B cell (primary cell): ENCODE measurements at regions not wholly inside any gene's neighbourhood (a gene's known extent, or its start where the extent isn't known, plus 50 kb on each side); places are given as distances from the start of the nearest gene placed in this dataset.

Experiments used
- ATAC-seq: fragments of 200-7000 bp; cut with Tn5 transposase; one replicate; pipeline ENCODE4 v1.10.0; 2021; ENCODE audit warnings: low read depth, mild to moderate bottlenecking, moderate number of reproducible peaks, moderate library complexity
- CTCF ChIA-PET: fragments of 350-600 bp; sonication (Branson Sonifier 250); formaldehyde crosslinking; loops from one replicate; lab custom pipeline; 2021; ENCODE audit warnings: antibody characterized with exemption, inconsistent platforms; lab: Charles Lee
- POLR2A ChIA-PET: fragments of 350-600 bp; sonication (Branson Sonifier 250); formaldehyde crosslinking; loops from one replicate; lab custom pipeline; 2021; ENCODE audit warnings: antibody characterized with exemption; lab: Charles Lee
- DNase-seq: peaks from one replicate; pipeline ENCODE4 v3.0.0; 2013
- H2AFZ ChIP-seq: 2 replicates; pipeline ENCODE4 v1.6.1; 2012; ENCODE audit warnings: mild to moderate bottlenecking, low read depth, low read length; ENCODE audit not compliant: insufficient read depth, poor library complexity, severe bottlenecking
- H3K27ac ChIP-seq, 2 donors: 1 replicate in 1 of 2; 2 replicates in 1 of 2; pipeline ENCODE4 v1.5.1; 2012 to 2013; ENCODE audit warnings: low read length in 2 of 2, mild to moderate bottlenecking in 2 of 2, moderate library complexity in 1 of 2
- H3K27me3 ChIP-seq, 4 experiments: fragments of 200-600 bp in 1 of 4; sonication (generic) in 1 of 4; replicated peaks in 1 of 4; 1 replicate in 2 of 4; 2 replicates in 2 of 4; pipeline versions ENCODE4 v1.6.1 to v1.7.0; 2013 to 2016; ENCODE audit warnings: low read length in 3 of 4, mild to moderate bottlenecking in 2 of 4, mixed read lengths in 1 of 4, moderate library complexity in 1 of 4; ENCODE audit not compliant: insufficient read depth in 4 of 4, control insufficient read depth in 3 of 4; ENCODE audit errors: control extremely low read depth in 1 of 4
- H3K36me3 ChIP-seq, 2 experiments: replicated peaks in 1 of 2; 1 replicate in 1 of 2; 2 replicates in 1 of 2; pipeline versions ENCODE4 v1.6.1 to v1.7.1; 2013; ENCODE audit warnings: low read length in 1 of 2; ENCODE audit not compliant: insufficient read depth in 2 of 2, control insufficient read depth in 1 of 2; ENCODE audit errors: control extremely low read depth in 1 of 2, extremely low read depth in 1 of 2
- H3K4me1 ChIP-seq, 2 donors: fragments of 200-600 bp in 1 of 2; sonication (generic) in 1 of 2; 1 replicate in 1 of 2; 2 replicates in 1 of 2; pipeline versions ENCODE4 v1.5.1 to v1.6.1; 2013 to 2017; ENCODE audit warnings: low read length in 2 of 2; ENCODE audit not compliant: control insufficient read depth in 2 of 2, insufficient read depth in 2 of 2
- H3K4me2 ChIP-seq: replicated peaks from 2 replicates; pipeline ENCODE3; 2012; ENCODE audit warnings: mild to moderate bottlenecking, low read depth, low read length; ENCODE audit not compliant: poor library complexity, severe bottlenecking
- H3K4me3 ChIP-seq, 5 experiments: fragments of 200-600 bp in 1 of 5; sonication (generic) in 1 of 5; 1 replicate in 3 of 5; 2 replicates in 2 of 5; pipeline versions ENCODE4 v1.5.1 to v1.7.0; 2011 to 2016; ENCODE audit warnings: low read length in 4 of 5, mild to moderate bottlenecking in 4 of 5, low read depth in 2 of 5, control low read depth in 1 of 5, moderate library complexity in 1 of 5; ENCODE audit not compliant: insufficient read depth in 1 of 5; ENCODE audit errors: control extremely low read depth in 1 of 5, extremely low read depth in 1 of 5
- H3K79me2 ChIP-seq: fragments of 200-600 bp; sonication (generic); one replicate; pipeline ENCODE4 v1.6.0; 2016; ENCODE audit warnings: low read length; ENCODE audit not compliant: control insufficient read depth, insufficient read depth
- H3K9ac ChIP-seq: fragments of 200-600 bp; sonication (generic); 2 replicates; pipeline ENCODE4 v1.6.1; 2017; ENCODE audit warnings: mild to moderate bottlenecking, low read length, moderate library complexity
- H3K9me3 ChIP-seq, 3 donors: one replicate each; pipeline versions ENCODE4 v1.6.1 to v1.7.1; 2013; ENCODE audit warnings: low read length in 2 of 3; ENCODE audit not compliant: control insufficient read depth in 2 of 3, insufficient read depth in 1 of 3; ENCODE audit errors: control extremely low read depth in 1 of 3
- H4K20me1 ChIP-seq: 2 replicates; pipeline ENCODE4 v1.6.0; 2012; ENCODE audit warnings: mild to moderate bottlenecking, low read length; ENCODE audit not compliant: insufficient read depth, control insufficient read depth, poor library complexity, severe bottlenecking
- H3K27ac Mint-ChIP-seq: one replicate; pipeline ENCODE4 v1.8.0; 2021; ENCODE audit warnings: mixed read lengths
- H3K27me3 Mint-ChIP-seq: one replicate; pipeline ENCODE4 v1.8.0; 2021; ENCODE audit warnings: mixed read lengths
- H3K4me1 Mint-ChIP-seq: one replicate; pipeline ENCODE4 v1.8.0; 2021; ENCODE audit warnings: mixed read lengths
- H3K4me3 Mint-ChIP-seq: one replicate; pipeline ENCODE4 v1.8.0; 2021; ENCODE audit warnings: mixed read lengths
- H3K9me3 Mint-ChIP-seq: one replicate; pipeline ENCODE4 v1.8.0; 2022; ENCODE audit warnings: mixed read lengths; ENCODE audit not compliant: insufficient read depth
- CTCF ChIP-seq: fragments of 200-600 bp; IDR thresholded peaks from one replicate; pipeline ENCODE4 v1.8.0; 2022; ENCODE audit warnings: antibody characterized with exemption, mild to moderate bottlenecking
- EZH2 ChIP-seq: IDR thresholded peaks from 2 replicates; pipeline ENCODE4 v1.6.1; 2012; ENCODE audit warnings: borderline replicate concordance, low read depth, mild to moderate bottlenecking, moderate library complexity, low read length; ENCODE audit not compliant: insufficient read depth, poor library complexity, severe bottlenecking
- WGBS: methylation state at CpG from one replicate; pipeline ENCODE4 v1.1.5; 2013; ENCODE audit warnings: missing lambda C conversion rate; ENCODE audit not compliant: insufficient coverage; 5-methylcytosine and 5-hydroxymethylcytosine counted together
- intact Hi-C: fragments of 100-400 bp; cut with micrococcal nuclease; formaldehyde crosslinking; loops from one replicate; pipeline ENCODE4 v1.10.0; 2022

GRCh38 chrX:39819921-39820849 lies 277.6 kb downstream of the BCOR start:
- CTCF ChIA-PET, result no interaction called here
- H3K9me3 ChIP-seq, result peaks cover 0 to 2% (median 0%) of the 10 kb centered on the region in 3 donors
- DNase-seq (no peak), ATAC-seq (no peak)
- no peak overlapping the region for H3K27ac Mint-ChIP-seq
- no peak overlapping the region for H2AFZ ChIP-seq
- no peaks in the 10 kb centered on the region for H3K9me3 Mint-ChIP-seq
- peaks cover 42% of the 10 kb centered on the region for H3K27me3 Mint-ChIP-seq
- peaks cover 7 to 9% of the 10 kb centered on the region in 2 donors for H3K4me1 ChIP-seq
- H3K4me3 Mint-ChIP-seq, result no peak overlapping the region
- H3K36me3 ChIP-seq, result no peaks in the 10 kb centered on the region
- no peaks in the 10 kb centered on the region for H4K20me1 ChIP-seq
- no peak overlapping the region for H3K27ac ChIP-seq
- H3K4me1 Mint-ChIP-seq, result peaks cover 21% of the 10 kb centered on the region
- POLR2A ChIA-PET, result no interaction called here
- peak overlapping the region; percentile 65 for H3K4me2 ChIP-seq
- H3K79me2 ChIP-seq, result no peaks in the 10 kb centered on the region
- H3K27me3 ChIP-seq, result peaks cover 0 to 39% (median 11%) of the 10 kb centered on the region in 4 experiments
- WGBS, result 76% methylated on average over 10 of the region's 34 CpGs
- TF ChIP-seq CTCF (no peak), EZH2 (no peak)
- intact Hi-C loops, result loop anchor here (5.0 to 10.0 kb wide), 3 partner anchors 192 to 645 kb away; partner anchors contain the start of gene BCOR
- no peak overlapping the region for H3K4me3 ChIP-seq
- no peak overlapping the region for H3K9ac ChIP-seq
